HG02870 (cell line): ENCODE measurements at regions not wholly inside any gene's neighbourhood (a gene's known extent, or its start where the extent isn't known, plus 50 kb on each side); places are given as distances from the start of the nearest gene placed in this dataset.
"Not testable (repeated sequence)": the region's sequence is repeated elsewhere in the genome, so short reads cannot be mapped to it uniquely, and the experiment has no call there.

Experiments used
- ATAC-seq: cut with Tn5 transposase; IDR thresholded peaks from one replicate; pipeline ENCODE4 v1.9.1; 2021; ENCODE audit warnings: mild to moderate bottlenecking, moderate library complexity; ENCODE audit not compliant: unreplicated experiment

DNA sequence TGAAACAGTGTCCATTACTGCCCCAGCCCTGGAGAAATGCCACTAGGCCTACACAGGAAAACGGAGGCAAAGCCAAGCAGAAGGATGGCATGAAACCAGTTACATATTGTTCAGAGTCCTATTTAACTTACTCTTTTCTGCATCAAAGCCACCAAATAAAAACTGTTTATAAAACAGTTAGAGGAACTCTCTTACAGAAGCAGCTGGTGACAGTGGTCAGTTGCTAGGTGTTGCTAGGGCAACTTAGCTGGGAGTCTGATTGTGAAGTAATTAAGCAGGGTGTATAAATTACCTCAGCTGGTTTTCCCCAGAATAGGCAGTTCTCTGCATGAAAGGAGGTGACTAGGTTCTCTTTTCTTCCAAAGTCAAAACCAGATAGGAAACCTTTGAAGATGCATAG lies 115.6 kb upstream of the ZBED5 start:
- ATAC-seq = no peak

DNA sequence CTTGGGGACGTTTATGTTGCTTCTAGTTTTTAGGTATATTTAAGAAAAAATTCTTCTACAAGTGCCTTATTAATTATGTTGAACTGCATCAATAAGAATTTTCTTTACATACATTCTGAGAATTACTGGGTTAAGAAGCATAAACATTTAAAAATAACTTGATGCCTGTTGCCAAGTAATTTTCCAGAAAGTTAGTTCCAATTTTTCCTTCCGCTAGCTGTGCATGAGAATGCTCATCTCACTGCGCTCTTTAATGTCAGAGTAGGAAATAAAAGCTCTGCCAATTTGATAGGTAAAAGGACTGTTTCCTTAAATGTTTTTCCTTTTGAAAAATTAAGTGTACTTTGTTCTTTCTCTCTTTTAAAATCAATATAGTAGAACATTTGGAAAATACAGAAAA lies 113.1 kb upstream of the ZBED5 start:
- ATAC-seq = no peak

DNA sequence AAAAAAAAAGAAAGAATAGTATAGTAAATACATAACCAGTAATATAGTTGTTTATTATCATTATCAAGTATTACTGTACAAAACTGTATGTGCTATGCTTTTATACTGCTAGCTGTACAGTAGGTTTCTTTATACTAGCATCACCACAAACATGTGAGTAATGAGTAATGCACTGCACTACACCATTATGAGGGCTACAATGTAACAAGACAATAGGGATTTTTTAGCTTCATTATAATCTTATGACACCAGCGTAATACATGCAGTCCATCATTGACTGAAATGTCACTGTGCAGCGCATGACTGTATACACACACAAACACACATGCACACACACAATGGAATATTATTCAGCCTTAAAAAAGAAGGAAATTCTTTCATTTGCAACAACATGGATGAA lies 111.5 kb upstream of the ZBED5 start:
- no peak for ATAC-seq

DNA sequence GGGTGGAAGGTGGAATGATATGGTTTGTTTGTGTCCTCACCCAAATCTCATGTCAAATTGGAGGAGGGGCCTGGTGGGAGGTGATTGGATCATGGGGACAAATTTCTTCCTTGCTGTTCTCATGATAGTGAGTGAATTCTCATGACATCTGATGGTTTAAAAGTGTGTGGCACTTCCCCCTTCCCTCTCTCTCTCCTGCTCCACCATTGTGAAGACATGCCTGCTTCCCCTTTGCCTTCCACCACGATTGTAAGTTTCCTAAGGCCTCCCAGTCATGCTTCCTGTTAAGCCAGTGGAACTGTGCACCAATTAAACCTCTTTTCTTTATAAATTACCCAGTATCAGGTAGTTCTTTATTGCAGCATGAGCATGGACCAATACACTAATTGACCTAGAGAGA lies 99.0 kb upstream of the ZBED5 start:
- ATAC-seq = not testable (repeated sequence)

DNA sequence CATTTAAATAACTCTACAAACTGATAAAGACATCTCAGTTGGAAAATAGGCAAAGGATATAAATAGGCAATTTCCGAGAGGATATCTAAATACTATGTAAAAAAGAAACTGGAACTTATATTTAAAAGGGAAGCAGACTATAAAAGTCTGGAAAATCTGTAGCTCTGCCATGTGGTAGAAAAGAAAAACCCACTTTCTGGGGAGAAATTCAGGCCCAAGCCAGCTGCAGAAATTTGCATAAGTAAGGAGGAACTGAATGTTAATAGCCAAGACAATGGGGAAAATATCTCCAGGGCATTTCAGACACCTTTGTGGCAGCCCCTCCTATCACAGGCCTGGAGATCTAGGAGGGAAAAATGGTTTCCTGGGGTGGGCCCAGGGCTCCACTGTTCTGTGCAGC lies 97.8 kb upstream of the ZBED5 start:
- ATAC-seq = no peak

DNA sequence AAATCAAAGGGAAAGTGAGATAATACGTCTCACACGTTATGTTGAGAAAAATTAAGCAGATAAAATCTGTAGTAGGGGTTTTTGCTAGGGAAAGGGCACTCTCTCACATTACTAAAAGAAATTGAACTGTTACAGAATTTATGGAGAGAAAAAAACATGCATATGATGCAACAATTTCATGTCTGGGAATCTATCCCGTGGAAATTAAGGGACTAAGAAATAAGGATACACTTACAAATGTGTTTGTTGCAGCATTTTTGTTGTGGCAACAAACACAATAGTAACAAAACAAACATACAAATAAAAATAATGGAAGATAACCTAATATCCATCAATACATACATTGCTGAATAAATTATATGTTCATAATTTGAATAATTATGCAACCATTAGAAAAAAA lies 96.3 kb upstream of the ZBED5 start:
- no peak for ATAC-seq

DNA sequence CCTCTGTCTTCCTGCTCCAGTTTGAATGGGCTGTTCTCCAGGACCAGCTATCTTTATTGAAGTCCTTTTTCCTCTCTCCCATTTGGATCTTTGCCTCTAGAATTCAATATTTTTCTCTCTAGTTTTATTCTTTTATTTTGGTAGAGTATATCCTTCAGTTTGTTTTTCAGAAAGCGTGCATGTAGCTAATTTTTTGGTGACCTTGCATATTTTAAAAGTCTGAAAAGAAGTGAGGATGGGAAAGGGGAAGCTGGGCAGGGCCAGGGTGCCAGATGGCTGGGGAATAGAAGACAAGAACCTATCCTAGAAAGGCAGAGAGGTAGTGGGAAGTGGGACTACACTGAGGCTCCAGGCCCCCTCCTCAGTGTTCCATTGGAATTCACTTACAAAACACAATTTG lies 95.0 kb upstream of the ZBED5 start:
- ATAC-seq = no peak

DNA sequence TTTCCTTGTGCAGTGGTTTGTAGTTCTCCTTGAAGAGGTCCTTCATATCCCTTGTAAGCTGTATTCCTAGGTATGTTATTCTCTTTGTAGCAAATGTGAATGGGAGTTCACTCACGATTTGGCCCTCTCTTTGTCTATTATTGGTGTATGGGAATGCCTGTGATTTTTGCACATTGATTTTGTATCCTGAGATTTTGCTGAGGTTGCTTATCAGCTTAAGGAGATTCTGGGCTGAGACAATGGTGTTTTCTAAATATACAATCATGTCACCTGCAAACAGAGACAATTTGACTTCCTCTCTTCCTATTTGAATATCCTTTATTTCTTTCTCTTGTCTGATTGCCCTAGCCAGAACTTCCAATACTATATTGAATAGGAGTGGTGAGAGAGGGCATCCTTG lies 90.1 kb upstream of the ZBED5 start:
- not testable (repeated sequence) for ATAC-seq

DNA sequence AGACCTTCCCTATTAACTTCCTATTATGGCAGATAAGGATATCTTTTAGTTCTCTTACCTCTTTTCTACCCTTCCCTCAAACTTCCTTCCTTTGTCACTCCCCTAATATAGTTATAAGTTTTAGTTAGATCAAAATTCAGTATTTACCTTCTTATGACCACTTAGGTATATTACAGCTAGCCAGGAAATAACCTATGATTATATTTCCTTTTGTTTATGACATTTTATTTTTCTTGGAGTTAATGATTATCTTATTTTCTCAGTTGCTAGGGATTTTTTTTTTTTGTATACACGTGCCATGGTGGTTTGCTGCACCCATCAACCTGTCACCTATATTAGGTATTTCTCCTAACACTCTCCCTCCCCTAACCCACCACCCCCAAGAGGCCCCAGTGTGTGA lies 88.2 kb upstream of the ZBED5 start:
- no peak for ATAC-seq

DNA sequence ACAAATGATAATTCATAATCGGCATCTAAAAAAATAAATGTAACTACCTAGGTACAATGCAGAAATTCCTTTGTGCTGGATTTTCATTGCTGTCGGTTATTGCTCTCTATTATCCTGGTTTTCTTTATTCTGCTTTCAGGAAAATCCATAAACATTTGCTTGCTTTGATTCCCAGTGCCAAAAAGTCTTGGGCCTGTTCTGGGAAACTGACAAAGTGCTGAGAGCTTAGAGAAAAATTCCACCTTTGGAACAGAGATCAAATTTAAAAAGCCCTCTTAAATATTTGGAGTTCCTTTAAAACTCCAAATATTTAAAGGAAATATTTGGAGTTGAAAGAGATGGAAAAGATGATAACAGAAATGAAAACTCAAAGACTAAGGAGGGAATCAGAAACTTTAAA lies 87.3 kb upstream of the ZBED5 start:
- no peak for ATAC-seq

DNA sequence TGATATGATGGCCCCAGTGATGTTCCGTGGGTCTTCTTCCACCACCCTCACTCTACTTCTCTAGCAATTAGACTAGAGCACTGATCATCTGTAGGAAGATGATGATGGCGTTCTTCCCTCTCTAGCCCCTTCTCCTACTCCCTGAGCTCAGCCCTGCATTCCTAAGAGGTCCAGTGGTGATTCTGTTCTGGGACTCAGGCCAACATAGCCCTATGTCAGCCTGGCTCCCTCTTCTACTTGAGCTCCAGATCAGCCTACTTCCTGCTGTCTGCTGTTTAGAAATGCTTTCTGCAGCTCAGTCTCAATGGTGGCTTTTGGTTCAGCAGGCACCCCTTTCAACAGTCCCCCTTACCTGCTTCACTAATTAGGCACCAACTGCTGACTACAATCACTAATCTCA lies 86.1 kb upstream of the ZBED5 start:
- no peak for ATAC-seq

DNA sequence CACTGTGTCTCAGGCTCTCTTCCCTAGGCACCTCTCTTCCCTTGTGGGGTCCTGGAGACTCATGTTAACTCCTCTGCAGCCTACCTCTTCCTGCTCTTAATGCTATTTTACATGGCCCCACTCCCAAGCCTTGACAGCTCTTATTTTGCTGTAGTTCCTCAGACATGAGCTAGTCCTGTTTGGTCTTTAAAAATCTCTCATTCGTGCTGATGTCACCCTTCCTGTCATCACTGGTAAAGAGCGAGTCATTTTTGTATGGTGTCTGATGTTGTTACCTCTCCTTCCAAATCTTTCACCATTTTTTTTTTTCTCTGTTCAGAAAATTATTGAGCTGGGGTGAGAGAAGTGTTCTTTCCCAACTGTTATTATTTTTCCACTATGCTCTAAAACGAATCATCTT lies 84.8 kb upstream of the ZBED5 start:
- no peak for ATAC-seq

DNA sequence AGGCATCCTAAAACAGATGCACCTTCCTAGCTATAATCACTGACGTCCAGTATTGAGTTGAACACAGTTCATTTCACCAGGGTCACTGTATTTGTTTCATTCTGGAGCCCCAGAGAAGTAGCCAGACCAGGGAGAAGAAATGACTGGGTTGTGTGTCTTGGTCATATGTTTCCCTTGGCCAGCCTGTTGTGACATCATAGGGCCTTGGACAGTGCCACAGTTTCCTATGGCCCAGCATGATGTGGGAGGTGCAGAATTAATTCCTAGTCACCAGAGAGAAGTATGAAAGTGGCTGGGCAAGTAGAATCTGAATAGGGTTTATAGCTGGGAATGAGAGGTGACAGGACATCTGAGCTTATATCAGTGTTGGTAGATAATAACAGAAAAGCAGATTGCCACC lies 84.0 kb upstream of the ZBED5 start:
- ATAC-seq = no peak

DNA sequence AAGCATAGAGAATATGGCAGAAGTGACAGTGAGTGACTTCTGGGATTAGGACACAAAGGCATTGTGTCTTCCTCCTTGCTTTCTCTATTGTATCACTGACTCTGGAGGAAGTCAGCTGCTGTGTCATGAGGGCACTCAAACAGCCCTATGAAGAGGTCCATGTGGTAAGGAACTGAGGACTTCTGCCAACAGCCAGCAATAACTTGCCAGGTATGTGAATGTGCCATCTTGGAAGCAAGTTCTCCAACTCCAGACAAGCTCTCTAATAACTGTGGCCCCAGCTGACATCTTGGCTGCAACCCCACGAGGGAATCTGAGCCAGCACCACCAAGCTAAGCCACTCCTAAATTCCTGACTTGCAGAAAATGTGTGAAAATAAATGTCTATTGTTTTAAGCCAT lies 83.6 kb upstream of the ZBED5 start:
- no peak for ATAC-seq

DNA sequence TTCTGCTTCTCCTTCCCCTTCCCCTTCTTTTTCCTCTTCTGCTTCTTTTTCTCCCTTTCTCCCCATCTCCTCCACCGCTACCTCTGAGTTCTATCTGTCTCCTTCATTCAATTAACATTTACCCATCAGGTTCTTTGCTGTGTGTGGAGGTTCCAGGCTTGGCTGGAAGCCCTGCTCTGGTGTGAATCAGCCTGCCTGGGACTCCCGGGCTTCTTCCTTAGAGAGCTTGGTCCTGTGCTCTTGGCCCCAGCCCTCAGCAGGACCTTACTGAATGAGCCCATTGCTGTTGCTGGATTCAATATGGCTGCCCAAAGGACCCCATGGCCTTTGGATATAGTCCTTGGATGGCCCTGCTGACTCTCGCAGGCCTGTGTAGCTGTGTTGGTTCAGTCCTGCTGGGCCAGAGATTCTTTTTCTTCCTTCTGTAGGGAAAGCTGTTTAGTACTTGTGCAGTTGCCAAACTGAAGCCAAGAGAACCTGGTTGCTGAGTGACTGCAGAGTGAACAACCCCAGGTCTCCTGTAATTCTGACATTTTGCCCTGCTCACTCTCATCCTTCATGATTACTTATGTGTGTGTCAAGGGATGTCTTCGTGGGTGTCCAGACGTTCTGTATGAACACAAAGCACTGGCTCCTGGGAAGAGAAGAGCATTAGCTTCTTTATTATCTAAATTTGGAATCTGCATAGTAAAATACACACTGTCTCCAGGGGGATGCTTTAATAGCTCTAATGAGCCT lies 81.0 kb upstream of the ZBED5 start:
- no peak for ATAC-seq

DNA sequence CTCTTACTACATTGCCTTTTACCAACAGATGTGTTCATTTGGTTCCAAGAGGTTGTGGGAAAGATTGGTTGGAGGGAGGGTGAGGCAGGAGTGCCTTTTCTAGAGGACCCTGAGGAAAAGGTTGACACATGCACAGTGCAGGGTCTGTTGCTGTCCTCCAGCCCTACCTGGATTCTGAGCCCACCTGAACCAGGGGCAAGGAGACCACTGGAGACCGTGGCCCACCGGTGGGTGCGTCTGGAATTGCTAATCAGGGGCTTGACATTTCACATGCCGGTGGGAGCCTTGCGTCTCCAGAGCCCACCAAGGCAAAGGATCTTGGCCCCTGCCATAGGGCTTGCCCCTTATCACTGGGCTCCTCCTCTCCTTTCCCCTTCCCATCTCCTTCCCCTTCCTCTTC lies 80.4 kb upstream of the ZBED5 start:
- no peak for ATAC-seq

DNA sequence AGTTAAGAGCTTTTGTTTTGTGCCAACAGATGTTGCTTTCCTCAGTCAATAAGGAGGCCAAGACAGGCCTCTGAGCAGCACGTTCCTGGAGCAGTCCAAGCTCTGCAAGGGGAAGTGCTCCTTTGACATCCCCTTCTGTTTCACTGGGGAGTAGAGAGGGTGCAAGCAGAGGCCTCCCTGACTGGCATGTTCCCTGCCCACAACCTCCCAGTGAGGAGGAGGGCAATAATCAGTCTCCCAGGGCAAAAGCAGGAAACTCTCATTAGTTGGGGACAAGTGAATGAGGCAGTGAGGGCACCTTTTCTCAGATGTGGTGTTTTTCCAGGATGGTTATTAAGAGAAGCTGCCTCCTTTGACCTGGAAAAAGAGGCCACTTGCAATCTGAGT lies 79.5 kb upstream of the ZBED5 start:
- ATAC-seq = no peak

DNA sequence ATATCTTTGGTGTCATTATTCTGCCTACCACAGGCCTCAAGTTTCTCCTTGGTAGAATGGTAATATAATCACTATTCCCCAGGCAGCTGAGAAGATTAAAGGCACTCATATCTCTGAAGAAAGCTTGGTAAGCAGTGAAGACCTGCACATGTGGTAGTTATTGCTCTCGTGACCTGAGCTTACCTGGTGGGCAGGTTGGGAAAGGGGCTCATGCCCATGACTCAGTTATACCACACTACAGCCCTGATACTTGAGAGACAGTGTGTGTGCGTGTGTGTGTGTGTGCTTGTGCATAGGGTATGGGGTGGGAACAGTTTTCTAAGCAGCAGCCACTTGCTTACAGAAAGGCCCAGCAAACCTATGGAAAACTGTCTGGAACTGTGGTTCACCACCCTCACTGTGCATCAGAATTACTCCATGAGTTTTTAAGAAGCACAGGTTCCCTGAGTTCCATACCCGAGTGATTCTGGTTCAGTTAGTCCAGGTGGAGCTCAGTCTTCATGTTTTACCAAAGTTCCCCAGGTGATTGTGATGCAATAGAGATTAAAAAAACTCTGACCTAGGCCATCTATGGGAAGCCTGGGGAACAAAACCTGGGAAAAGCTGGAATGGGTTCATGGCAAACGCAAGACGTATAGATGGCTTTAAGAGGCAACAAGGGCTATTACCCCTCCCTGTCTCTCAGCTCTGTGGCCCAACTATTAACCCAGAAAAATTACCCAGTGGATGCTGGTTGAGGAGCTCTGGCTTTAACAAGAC lies 79.0 kb upstream of the ZBED5 start:
- no peak for ATAC-seq

DNA sequence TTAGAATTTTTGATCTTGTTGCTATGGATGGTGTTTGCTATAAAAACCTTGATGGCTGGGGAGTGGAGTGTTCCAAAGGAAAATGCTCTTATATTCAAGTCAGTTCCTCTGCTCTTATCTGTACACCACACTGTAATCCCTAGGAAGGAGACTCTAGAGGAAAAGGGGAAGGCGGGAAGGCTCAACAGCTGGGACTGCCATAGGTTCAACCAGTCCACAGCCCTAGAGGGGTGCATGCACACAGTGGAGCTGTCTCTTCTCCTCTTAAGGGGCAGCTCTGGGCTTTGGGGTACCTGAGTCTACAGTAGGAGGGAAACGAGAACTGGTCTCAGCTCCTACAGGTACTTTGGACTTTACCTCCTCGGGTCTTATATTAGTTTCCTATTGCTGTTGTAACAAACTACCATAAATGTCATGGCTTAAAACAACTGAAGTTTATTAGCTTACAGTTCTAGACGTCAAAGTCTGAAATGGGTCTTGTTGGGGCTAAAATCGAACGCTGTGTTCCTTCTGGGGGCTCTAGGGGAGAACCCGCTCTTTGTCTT lies 77.2 kb upstream of the ZBED5 start:
- ATAC-seq = no peak

DNA sequence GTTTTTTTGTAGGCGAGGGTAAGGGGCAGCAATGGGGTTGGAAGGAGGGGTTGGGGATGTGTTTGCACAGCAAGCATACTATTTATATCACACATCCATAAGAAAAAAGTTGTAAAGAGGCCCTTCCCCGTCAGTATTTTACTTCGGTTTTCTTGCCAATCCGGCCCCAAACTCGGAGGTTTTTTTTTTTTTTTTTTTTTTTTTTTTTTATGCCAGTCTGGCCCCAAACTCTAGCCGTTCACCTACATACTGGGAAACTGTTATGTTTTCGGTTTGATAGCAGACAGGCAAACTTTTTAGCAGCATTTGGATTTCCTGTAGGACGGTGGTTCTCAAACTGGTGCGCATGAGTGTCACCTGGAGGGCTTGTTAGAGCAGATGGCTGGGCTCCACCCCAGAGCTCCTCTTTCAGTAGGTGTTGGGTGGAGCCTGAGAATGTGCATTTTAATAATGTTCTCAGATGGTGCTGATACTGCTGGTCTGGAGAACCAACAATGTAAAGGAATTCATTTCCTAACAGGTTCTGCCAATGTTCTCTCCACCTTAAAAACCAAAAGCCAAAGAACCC lies 76.5 kb upstream of the ZBED5 start:
- ATAC-seq = no peak

DNA sequence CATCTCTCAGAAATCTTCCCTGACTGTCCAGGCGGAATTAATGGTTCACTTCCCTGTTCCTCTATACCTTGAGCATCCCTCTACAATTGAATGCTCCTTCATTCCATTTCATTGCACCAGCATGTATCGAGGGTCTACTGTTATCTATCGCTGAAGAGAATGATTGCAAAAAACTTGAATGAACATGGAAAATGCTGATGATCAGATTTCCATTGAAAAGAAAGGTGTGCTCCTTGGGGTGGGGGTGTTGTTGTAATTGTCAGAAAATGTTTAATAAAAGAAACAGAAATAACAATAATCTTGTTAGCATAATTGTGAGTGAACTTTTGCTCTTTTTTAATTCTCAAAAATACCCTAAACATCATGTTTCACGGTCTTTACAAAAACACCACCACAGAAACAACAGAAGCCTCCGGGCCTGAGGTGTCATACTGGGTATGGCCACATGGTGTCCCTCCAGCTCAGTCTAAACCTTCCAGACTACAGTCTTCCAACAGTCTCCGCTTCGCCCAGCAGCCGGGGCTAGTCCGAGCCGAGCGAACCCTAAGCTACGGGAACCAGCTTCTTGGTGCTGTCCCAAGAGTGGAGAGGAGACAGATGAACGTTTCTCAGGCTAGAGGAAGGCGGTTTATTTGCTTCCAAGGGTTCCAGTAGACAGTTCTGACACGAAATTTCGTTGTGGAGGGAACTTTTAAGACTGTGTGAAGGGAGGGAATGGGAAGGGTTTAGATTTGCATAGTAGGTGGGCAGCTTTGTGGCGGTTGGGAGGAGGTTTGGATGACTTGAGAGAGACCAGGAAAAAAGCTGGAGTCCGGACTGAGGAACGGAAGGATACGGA lies 75.8 kb upstream of the ZBED5 start:
- peak; percentile 86 for ATAC-seq
